GM18907 (cell line): ENCODE measurements at regions not wholly inside any gene's neighbourhood (a gene's known extent, or its start where the extent isn't known, plus 50 kb on each side); places are given as distances from the start of the nearest gene placed in this dataset.
"Not testable (repeated sequence)": the region's sequence is repeated elsewhere in the genome, so short reads cannot be mapped to it uniquely, and the experiment has no call there.

Experiments
- ATAC-seq: cut with Tn5 transposase; IDR thresholded peaks from one replicate; pipeline ENCODE4 v1.9.1; 2021; ENCODE audit warnings: mild to moderate bottlenecking, moderate library complexity; ENCODE audit not compliant: unreplicated experiment

DNA sequence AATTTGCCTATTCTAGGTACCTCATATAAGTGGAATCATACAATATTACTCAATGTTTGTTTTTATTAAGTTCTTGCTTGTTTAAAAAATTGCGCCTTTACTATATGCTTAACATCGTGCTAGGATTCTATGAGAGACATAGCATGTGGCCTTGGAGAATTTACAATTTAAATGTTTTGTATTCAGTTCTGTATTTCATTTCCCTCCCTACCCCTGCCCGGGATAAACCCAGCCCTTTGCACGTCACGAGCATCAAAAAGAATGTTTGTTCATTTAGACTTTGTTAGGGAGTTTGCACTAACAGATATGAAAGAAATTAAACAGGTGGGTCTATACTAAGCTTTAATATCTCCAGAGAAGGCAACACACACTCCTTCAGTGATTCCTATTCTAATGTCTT is 75.7 kb downstream of the C18orf54 start:
- no peak for ATAC-seq

DNA sequence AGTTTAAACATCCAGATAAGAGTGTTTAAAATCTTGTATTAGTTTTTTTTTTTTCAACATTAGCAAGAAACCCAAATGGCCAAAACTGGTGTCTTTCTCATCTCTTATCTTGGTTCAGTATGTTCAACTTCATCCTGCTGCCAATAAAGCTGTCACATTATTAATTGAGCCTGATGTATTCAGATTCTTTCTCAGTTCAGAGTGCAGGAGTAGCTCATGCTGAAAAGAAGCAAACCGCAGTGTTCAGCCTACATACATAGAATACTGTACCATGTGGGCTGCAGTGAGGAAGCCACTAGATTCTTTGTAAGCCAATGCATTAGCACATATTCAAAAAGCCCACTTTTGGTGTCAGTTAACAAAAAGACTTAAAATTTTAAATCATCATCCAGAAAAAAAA is 76.2 kb downstream of the C18orf54 start:
- ATAC-seq, result no peak

DNA sequence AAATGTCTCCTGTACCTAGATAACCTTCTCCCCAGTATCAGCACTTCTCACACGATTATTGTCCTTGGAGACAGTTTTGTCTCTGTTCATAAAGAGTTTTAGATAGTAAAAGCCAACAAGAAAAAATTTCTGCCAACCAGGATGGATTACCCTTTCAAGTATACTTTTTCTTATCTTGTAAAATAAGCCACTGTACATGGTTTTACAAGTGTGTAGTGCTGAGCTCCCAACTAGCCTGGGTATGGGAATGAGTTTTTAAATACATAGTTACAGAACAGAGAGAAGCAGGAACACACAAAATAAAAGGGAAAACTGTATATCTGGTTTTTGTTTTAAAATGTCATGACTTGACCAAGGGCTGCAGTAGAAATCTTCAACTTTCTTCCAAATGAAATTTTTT is 76.7 kb downstream of the C18orf54 start:
- no peak for ATAC-seq

DNA sequence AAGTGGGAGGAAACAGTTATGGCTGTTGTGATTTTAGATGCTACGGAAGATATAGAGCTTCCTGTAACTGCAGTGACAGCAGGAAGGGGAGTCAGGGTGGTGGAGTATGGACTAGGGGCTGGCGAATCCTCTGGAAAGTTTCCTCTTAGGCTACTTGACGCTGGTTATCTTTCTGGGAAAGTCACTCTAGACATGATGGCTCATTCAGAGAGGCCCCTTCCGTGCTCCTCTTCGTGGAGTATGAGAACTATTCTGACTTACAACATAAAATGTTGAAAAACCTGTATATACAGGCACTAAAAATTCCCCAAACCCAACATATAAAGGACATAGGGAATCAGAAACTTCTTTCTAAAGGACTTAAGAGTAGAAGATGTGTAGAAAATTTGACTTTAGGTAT is 78.8 kb downstream of the C18orf54 start:
- no peak for ATAC-seq

DNA sequence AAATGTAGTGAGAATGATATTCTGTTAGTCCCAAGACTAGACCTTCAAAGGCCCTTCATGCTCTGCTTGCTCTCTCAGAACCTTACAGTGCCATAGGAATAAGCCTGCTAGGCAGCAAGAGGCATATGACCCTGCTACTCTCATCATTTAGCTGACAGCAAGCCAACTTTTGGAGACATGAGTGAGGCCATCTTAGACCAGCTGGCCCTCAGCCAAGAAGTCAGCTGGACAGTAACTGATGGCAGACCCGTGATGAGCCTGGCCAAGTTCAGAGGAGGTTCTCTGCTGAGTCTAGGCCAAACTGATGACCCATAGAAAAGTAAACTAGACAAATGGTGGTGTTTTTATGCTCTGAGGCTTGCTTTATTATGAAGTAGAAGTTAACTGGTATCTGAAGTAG is 82.6 kb downstream of the C18orf54 start:
- no peak for ATAC-seq

DNA sequence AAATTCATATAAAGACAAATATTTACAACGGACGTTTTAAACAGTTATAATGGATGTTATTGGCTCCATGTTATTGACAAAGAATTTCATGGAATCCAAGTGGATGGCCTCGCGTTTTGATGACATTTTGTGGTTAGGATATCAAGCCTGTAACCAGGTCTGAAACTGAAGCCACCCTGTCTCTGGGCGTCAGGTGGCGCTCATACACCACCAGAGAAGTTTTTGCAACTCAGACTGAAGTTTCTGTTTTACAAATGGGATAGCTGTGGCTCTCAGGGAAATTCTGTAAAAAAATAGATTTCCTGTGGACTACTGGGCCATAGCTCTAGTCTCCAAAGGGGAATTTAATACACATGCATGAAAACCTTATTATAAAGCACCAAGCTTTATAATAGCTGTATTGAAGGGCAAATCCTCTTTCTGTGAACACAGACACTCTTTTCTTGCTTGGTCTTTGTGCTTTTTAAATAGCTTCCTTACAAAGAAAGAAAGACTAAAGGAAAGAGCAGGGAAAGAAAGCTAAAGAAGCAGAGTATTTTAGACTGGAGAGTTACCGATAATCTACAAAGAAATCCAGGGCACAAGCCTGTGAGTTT is 86.7 kb downstream of the C18orf54 start:
- ATAC-seq, result peak; percentile 85

DNA sequence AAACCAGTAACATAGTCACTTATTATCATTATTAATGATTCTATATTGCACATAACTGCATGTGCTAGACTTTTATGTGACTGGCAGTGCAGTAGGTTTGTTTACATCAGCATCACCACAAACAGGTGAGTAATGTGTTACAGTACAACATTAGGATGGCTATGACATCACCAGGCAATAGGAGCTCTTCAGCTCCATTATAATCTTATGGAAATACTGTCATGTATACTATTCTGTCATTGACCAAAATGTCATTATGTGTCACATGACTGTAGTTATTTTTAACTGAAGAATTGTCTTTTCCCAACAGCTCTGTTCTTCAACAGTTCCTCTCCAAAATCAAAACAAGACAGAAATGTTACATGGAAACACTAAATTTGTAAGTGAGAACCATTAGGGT is 96.3 kb downstream of the C18orf54 start:
- no peak for ATAC-seq

DNA sequence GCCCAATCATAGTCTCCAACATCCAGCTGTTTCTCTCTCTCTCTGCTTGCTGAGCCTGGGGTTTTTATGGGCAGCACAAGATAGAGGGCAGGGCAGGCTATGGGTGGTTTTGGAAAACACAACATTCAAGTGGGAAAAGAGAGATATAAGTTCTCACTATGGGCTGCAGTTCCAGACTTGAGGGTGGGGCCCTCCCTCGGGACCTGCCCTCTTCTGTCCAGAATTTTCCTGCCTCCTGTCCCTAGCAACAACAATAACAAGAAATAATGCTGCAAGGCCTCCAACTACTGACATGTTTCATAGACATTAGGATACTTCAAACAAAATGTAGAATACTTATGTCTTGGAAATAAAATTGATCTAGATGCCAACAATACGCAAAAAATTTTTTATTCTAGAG is 107.8 kb downstream of the C18orf54 start:
- no peak for ATAC-seq

DNA sequence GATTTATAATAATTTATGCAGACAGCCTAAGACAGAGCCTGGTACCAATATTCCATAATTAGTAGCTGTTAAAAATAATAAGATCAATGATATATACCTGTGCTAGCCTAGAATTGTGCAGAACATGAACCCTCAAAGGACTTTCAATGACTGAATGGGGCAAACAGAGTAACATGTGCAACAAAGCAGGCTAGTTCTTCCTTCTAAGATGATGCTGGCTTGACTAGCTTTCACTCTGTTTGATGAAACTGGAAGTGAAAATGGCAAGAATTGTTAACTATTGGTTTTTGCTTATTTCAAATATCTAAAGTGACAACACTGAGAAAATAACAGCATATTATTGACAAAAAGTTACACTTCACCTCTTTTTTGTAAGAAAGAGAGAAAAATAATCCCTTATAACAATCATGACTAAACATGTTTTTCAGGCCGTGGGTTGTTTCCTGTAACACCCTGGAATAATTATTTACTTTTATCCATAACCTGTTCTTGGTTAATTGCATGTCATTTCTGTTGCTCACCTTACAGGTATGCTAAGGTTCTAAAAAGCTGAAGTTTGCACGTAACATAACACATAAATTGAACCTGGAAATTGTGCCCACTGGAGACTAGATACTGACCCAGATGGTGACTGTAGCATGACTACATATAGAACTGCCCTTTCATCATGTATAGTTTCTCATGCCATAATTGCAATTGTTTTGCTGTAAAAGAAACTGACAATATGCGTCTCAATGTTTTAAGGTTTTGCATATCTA is 108.7 kb downstream of the C18orf54 start:
- no peak for ATAC-seq

DNA sequence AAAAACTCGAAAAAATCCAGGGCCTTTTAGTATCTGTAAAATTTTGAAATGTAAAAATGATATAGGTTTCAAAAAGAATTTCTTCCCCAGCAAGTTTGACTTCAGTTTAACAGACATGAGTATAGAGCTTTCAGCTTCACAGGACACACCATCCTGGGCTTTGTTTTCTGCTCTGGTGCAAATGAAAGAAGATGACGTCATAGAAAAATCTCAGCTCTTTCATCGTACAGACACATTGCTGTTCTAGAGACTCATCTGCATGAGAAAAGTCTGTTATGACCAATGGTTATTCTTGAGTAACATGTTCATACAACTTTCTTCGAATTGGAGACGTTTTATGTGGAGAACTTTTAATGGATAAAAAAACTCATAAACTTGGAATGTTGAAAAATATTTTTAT is 111.7 kb upstream of the DYNAP start:
- ATAC-seq, result no peak

DNA sequence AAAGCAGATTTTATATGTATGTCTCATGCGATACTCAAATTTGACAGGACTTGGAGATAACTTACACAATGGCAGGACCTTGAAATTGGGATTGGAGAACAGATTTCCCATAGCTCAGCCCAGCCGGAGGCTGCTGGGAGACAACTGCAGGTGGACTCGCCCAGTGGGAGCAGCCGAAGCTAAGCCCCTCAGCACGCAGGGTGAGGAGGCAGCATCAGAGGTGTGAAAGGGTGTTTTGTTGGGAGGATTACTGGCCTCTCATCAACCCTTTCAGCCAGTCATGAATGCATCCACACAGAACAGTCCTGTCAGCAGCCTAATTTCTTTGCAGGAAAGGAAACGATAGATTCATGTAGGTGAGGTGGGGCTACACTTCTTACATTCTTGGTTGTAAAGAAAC is 110.4 kb upstream of the DYNAP start:
- no peak for ATAC-seq

DNA sequence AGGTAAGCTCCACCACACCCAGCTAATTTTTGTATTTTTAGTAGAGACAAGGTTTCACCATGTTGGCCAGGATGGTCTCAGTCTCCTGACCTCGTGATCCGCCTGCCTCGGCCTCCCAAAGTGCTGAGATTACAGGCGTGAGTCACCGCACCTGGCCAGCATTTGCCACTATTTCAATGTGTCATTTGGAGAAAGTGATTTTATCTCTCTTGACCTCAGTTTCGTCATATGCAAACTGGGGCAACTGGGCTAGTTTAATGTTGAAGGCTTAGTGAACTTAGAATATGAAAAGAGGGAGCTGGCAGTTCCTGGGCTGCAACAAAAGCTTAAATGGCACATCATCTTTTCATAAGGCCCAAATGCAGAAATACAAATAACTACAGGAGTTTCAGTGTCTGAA is 88.6 kb upstream of the DYNAP start:
- ATAC-seq, result not testable (repeated sequence)

DNA sequence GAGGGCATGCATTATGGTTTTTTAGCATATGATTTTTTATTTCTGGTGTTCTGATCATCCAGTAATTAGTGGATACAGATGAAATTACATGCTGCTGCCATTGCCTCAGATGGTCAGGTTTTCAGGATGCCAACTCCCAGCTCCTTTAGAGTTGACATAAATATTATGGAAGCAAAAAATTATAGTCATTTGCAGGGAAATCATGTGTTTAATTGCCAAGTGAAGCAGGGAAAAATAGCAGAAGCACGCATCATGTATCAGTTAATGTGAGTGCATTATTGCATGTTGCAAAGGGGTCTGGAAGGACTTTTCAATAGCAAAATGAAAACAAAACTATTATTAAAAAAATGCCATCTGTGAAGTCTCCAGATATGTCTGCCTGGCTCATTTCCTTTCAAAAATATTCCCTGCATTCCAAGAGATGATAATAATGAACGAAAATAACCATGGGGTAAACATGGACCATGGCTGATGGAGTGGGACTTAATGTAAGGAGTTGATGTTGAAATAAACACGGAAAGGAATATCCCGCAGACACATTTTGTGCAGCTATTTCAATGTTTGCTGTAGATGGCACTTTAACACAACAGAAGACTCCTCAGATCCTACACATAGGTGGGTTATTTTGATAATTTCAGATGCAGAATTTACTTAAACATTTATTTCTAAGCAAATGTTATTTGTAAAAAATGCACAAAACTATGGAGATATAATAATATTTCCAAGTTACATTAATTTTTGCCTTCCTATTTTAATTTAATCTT is 87.7 kb upstream of the DYNAP start:
- ATAC-seq, result no peak

DNA sequence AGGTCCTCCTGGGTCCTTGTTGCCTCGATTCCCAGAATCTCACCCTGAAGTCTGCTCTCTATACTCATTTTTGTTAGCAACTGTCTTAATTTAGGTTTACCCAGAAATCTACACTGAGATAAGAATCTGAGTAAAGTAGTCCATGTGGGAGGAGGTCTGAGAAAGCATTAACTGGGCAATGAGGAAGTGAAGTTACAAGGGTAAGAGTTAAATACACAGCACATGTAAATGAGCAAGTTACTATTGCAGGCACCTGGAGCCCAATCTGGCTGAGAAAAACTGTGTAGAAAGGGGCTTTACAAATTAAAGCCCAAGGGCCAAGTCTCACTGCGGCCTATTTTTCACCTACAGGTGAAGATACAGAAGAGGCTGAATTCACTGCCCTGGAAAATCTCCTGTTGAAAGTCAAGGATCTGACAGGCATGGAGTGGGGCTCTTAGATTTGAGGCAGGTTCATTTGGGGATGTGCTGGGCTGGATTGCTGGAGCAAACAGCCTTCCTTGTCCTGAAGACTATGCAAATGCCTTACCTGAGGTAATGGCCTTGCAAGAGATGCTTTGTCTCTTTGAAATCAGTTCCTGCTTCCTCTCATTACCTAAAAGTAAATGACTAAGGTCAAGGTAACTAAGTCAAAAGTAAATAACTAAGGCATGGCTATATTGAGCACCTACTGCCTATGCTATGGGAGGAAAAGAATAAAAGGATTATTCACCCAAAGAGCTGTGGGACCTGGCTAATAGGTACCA is 84.4 kb upstream of the DYNAP start:
- peak; percentile 71 for ATAC-seq

DNA sequence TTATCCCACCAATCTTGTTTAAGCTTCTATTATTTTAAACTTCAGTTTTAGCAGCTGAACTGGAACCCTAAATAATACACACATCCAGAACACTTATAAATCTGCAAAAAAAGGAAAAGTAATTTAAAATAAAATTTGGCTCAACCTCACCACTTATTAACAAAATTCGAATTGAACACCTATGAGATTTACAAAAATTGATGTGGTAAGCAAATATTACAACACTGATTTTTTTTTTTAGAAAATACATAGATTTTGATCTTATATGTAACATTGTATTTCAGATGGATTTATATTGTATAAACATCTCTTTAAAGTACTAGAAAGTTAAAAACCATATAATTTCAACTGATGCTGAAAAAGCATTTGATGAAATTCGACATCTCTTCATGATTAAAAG is 81.3 kb upstream of the DYNAP start:
- no peak for ATAC-seq

DNA sequence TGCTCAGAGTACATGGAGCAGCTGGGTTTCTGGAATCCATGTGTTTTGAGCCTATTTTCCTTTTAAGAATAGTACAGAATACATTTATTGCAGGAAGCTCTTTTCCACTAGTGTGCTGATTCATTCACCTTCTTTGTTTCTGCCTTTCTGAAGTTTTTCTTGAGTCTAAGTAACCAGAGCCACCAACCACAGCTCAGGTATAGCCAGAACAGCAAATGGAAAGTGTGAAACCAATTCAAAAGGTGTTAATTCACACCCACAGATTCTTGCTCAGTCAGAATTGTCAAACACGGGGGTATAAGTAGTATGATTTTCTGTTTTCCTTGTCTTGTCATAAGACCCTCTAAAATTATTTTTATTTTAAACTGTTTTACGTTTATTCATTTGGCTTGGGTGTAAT is 75.9 kb upstream of the DYNAP start:
- ATAC-seq, result no peak

DNA sequence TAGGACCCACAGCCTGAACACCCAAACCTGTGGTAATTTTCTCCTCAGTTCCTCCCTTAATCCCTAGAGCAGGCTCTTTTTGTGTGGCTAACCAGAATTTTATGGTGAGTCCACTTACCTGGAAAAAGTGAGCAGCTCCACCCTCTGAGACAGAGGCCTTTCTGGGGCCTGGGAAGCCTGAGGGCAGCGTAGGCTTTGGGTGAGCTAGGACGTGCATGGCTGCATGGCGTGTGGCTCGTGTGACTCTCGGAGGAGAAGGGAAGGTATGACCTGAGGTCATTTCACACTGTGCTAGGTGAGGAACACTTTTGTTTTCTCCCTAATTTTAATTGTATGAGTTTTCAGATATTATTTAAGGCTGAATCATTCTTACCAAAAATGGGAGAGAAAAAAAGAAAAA is 73.5 kb upstream of the DYNAP start:
- no peak for ATAC-seq

DNA sequence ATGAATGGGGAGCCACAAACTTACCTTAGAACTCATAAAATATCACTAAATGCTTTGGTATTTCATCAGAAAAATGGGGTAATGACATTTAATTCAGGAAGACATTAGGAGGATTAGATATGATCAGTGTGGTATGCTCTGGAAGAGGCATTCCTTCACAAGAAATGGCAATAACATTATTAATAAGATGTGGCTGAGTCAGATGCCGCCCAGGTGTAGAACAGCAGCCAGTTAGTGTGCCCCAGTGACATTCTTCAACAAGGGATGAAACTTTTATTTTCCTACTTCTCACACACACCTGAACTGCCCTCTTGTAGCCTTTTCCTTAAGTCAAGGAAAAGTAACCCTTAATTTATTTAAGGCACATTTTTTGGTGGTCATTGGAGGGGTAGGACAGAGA is 69.2 kb upstream of the DYNAP start:
- ATAC-seq, result no peak

DNA sequence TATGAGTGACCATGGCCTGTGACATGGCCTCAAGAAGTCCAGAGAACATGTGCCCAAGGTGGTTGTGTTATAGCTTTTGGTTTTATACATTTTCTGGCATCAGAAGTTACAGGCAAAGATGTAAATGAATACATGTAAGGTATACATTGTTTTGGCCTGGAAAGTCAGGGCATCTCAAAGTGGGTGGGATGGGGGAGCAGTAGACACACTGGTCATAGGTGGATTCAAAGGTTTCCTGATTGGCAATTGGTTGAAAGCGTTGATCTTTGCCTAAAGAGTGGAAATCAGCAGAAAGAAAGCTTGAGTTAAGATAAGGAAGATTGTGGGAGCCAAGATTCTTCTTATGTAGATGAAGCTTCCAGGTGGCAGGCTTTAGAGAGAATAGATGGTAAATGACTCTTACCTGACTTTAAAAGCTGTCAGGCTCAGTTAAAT is 62.1 kb upstream of the DYNAP start:
- ATAC-seq, result no peak

DNA sequence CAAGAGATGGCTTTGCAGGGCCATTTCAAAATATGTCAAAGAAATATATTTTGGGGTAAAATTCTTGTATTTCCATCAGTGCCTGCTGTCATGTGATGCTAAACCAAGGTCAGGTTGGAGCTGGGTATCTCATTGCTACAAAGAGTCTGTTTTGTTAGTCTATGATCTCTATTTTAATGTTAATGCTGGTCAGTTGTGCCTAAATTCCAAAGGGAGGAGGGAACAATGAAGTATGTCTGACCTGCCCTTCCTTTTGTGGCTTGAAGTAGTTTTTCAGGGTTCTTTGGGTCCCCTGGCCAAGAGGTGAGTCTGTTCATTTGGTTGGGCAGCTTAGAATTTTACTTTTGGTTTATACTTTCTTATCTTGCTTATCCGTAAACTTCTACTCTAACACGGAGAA is 61.6 kb upstream of the DYNAP start:
- ATAC-seq, result no peak

DNA sequence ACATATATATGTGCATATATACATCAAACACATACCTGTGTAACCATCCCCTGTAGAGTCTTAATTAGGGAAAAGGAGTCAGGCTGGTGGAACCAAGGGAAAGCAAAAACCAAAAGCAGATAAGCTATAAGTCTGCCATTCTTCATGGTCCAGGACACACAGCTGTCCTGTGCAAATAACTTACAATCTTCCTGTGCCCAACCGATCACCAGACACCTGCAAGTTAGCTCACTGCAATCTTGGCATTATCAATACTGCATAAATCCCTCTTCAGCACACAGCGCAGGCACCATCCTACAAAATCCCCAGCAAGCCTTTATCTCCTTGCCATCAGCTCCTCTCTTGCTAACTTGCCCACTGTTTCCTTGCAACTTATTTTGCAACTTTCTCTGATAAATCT is 60.8 kb upstream of the DYNAP start:
- no peak for ATAC-seq
